NOMO-1 (cell line): ENCODE measurements at regions not wholly inside any gene's neighbourhood (a gene's known extent, or its start where the extent isn't known, plus 50 kb on each side); places are given as distances from the start of the nearest gene placed in this dataset.

ENCODE experiments used
- DNase-seq, 2 experiments: peaks; one replicate each; lab custom pipeline; 2025; ENCODE audit not compliant: unreplicated experiment in 2 of 2; lab: John Stamatoyannopoulos, UW

GRCh38 chr1:192943108-192943507 is 116.1 kb downstream of the UCHL5 start:
- no peak for DNase-seq

GRCh38 chr1:192943522-192943921 is 115.6 kb downstream of the UCHL5 start:
- no peak for DNase-seq

- no peak for DNase-seq
Measured at GRCh38 chr1:192945390-192946130, 113.6 kb downstream of the UCHL5 start.

- DNase-seq: no peak
Measured at GRCh38 chr1:192949783-192950182, 109.4 kb downstream of the UCHL5 start.

GRCh38 chr1:192950926-192951325 is 108.2 kb downstream of the UCHL5 start:
- DNase-seq: no peak

- peak in 1 of 2 experiments; percentile 41 for DNase-seq
Measured at GRCh38 chr1:192951691-192952460, 107.3 kb downstream of the UCHL5 start.

- DNase-seq: no peak
Measured at GRCh38 chr1:192952646-192953045, 106.5 kb downstream of the UCHL5 start.

- DNase-seq: peak in 1 of 2 experiments; percentile 43
Measured at GRCh38 chr1:192954705-192955265, 104.4 kb downstream of the UCHL5 start.

GRCh38 chr1:192958350-192958749 is 100.8 kb downstream of the UCHL5 start:
- no peak for DNase-seq

- DNase-seq: no peak
Measured at GRCh38 chr1:192958871-192959270, 100.3 kb downstream of the UCHL5 start.

- no peak for DNase-seq
Measured at GRCh38 chr1:192959657-192960186, 99.4 kb downstream of the UCHL5 start.
